HL-60 (cell line): ENCODE measurements at regions not wholly inside any gene's neighbourhood (a gene's known extent, or its start where the extent isn't known, plus 50 kb on each side); places are given as distances from the start of the nearest gene placed in this dataset.

Source experiments
- POLR2AphosphoS5 ChIP-seq: IDR thresholded peaks from 2 replicates; pipeline ENCODE4 v1.6.1; 2012; ENCODE audit warnings: low read depth
- TF ChIP-seq, protein P1 (sequence below): IDR thresholded peaks from one replicate; pipeline ENCODE4 v1.5.1; 2011; ENCODE audit warnings: low read length, control low read depth, inconsistent platforms; ENCODE audit not compliant: insufficient read depth

DNA sequence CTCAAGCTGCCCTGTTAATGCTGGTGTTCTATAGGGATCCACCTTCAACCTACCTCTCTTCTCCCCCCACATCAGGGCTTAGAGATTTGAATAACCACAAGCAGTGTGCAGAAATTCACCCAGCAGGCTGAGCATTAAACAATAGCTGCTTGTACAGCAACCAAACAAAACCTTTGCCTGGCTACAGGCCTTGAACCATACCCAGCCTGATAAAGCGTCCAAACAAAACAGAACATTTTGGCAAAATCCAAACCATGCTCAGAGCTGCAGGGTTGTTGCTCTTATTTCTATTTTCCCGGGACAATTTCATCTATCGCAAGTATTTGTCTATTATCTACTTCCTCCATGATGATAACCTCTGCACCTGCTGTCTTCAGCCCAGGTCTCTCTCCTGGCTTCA is 142.3 kb downstream of the UNC5CL start:
- TF ChIP-seq, protein P1, sequence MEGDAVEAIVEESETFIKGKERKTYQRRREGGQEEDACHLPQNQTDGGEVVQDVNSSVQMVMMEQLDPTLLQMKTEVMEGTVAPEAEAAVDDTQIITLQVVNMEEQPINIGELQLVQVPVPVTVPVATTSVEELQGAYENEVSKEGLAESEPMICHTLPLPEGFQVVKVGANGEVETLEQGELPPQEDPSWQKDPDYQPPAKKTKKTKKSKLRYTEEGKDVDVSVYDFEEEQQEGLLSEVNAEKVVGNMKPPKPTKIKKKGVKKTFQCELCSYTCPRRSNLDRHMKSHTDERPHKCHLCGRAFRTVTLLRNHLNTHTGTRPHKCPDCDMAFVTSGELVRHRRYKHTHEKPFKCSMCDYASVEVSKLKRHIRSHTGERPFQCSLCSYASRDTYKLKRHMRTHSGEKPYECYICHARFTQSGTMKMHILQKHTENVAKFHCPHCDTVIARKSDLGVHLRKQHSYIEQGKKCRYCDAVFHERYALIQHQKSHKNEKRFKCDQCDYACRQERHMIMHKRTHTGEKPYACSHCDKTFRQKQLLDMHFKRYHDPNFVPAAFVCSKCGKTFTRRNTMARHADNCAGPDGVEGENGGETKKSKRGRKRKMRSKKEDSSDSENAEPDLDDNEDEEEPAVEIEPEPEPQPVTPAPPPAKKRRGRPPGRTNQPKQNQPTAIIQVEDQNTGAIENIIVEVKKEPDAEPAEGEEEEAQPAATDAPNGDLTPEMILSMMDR, result no peak
- TF ChIP-seq POLR2AphosphoS5, result no peak
